ENCODE measurements at regions not wholly inside any gene's neighbourhood (a gene's known extent, or its start where the extent isn't known, plus 50 kb on each side); places are given as distances from the start of the nearest gene placed in this dataset.

- TF ChIP-seq, protein P1, sequence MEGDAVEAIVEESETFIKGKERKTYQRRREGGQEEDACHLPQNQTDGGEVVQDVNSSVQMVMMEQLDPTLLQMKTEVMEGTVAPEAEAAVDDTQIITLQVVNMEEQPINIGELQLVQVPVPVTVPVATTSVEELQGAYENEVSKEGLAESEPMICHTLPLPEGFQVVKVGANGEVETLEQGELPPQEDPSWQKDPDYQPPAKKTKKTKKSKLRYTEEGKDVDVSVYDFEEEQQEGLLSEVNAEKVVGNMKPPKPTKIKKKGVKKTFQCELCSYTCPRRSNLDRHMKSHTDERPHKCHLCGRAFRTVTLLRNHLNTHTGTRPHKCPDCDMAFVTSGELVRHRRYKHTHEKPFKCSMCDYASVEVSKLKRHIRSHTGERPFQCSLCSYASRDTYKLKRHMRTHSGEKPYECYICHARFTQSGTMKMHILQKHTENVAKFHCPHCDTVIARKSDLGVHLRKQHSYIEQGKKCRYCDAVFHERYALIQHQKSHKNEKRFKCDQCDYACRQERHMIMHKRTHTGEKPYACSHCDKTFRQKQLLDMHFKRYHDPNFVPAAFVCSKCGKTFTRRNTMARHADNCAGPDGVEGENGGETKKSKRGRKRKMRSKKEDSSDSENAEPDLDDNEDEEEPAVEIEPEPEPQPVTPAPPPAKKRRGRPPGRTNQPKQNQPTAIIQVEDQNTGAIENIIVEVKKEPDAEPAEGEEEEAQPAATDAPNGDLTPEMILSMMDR (optimal IDR thresholded peaks at IDR 0.05 in 1 of 3, IDR thresholded peaks at IDR 0.05 in 1 of 3, conservative IDR thresholded peaks at IDR 0.05 in 1 of 3; ENCODE audit: extremely low read depth in 1 of 3, insufficient read depth in 2 of 3, low read length in 3 of 3): no peak
- TF ChIP-seq EZH2 (IDR thresholded peaks at IDR 0.05; ENCODE audit: low read length): no peak
Observed at GRCh38 chr12:24139035-24139434, 189.6 kb upstream of the SOX5 start.

Data from keratinocyte (primary cell).